GM18867 (cell line): ENCODE measurements at regions not wholly inside any gene's neighbourhood (a gene's known extent, or its start where the extent isn't known, plus 50 kb on each side); places are given as distances from the start of the nearest gene placed in this dataset.
"Not testable (repeated sequence)": the region's sequence is repeated elsewhere in the genome, so short reads cannot be mapped to it uniquely, and the experiment has no call there.

Experiments
- ATAC-seq: cut with Tn5 transposase; IDR thresholded peaks from one replicate; pipeline ENCODE4 v1.9.1; 2021; ENCODE audit warnings: mild to moderate bottlenecking, moderate library complexity; ENCODE audit not compliant: unreplicated experiment

GRCh38 chr14:46147452-46147851, 504.1 kb downstream of the RPL10L start:
- no peak for ATAC-seq

GRCh38 chr14:46147024-46147423, 504.6 kb downstream of the RPL10L start:
- no peak for ATAC-seq

- ATAC-seq, result no peak
Measured at GRCh38 chr14:46140445-46140844, 511.1 kb downstream of the RPL10L start.

- no peak for ATAC-seq
Measured at GRCh38 chr14:46139649-46140048, 511.9 kb downstream of the RPL10L start.

- no peak for ATAC-seq
Measured at GRCh38 chr14:46137786-46138185, 513.8 kb downstream of the RPL10L start.

GRCh38 chr14:46136456-46136855, 515.1 kb downstream of the RPL10L start:
- no peak for ATAC-seq

- ATAC-seq, result no peak
Measured at GRCh38 chr14:46108228-46108627, 543.4 kb downstream of the RPL10L start.

GRCh38 chr14:46100901-46101300, 550.7 kb downstream of the RPL10L start:
- not testable (repeated sequence) for ATAC-seq

- no peak for ATAC-seq
Measured at GRCh38 chr14:46091819-46092218, 559.8 kb downstream of the RPL10L start.

GRCh38 chr14:46087604-46088003, 564.0 kb downstream of the RPL10L start:
- ATAC-seq, result no peak

GRCh38 chr14:46074061-46074460, 577.5 kb downstream of the RPL10L start:
- no peak for ATAC-seq

- ATAC-seq, result no peak
Measured at GRCh38 chr14:46063872-46064271, 587.7 kb downstream of the RPL10L start.

- peak; percentile 82 for ATAC-seq
Measured at GRCh38 chr14:46058964-46059563, 592.5 kb downstream of the RPL10L start.

GRCh38 chr14:46057799-46058198, 593.8 kb downstream of the RPL10L start:
- no peak for ATAC-seq

- ATAC-seq, result no peak
Measured at GRCh38 chr14:46054526-46054925, 597.1 kb downstream of the RPL10L start.

GRCh38 chr14:46053221-46053620, 598.4 kb downstream of the RPL10L start:
- no peak for ATAC-seq

GRCh38 chr14:46051796-46052195, 599.8 kb downstream of the RPL10L start:
- ATAC-seq, result no peak

GRCh38 chr14:46048127-46048526, 603.5 kb downstream of the RPL10L start:
- ATAC-seq, result no peak

GRCh38 chr14:46036099-46036498, 615.5 kb downstream of the RPL10L start:
- no peak for ATAC-seq

GRCh38 chr14:46034305-46034704, 617.3 kb downstream of the RPL10L start:
- no peak for ATAC-seq

GRCh38 chr14:46018846-46019420, 632.6 kb downstream of the RPL10L start:
- ATAC-seq, result no peak

- ATAC-seq, result peak; percentile 57
Measured at GRCh38 chr14:46008348-46008747, 643.2 kb downstream of the RPL10L start.

- ATAC-seq, result no peak
Measured at GRCh38 chr14:45998554-45998953, 653.0 kb downstream of the RPL10L start.
